OCI-LY3 (cell line): ENCODE measurements at regions not wholly inside any gene's neighbourhood (a gene's known extent, or its start where the extent isn't known, plus 50 kb on each side); places are given as distances from the start of the nearest gene placed in this dataset.

ENCODE experiments used
- EZH2phosphoT487 ChIP-seq: fragments of 200-600 bp; shearing (Covaris generic); IDR thresholded peaks from 2 replicates; pipeline ENCODE4 v1.6.1; 2018; ENCODE audit warnings: antibody characterized with exemption, mixed run types, low read depth
- TF ChIP-seq, protein P1 (sequence below): fragments of 200-600, 300-600 bp; sonication (generic); IDR thresholded peaks from 2 replicates; pipeline ENCODE4 v1.5.1; 2014; ENCODE audit warnings: antibody characterized with exemption, low read length, low read depth

DNA sequence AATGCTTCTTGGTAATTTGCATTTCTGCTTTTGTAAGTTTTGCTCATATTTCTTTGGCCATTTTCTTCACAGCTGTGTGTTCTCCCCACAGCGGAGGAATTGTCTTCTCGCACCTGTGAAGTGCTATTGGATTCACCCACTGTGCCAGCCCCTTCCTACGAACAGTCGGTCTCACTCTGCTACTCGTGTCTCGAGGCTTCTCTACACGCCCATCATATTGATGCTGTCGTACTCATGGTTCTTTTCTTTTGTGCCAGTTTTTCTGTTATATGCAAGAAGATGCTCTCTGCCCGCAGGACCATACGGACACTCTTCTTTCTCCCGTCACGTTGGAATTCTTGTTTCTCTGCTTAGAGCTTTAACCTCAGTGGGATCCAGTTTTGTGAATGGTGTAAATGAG, 200.3 kb downstream of the DLL1 start:
- TF ChIP-seq, protein P1, sequence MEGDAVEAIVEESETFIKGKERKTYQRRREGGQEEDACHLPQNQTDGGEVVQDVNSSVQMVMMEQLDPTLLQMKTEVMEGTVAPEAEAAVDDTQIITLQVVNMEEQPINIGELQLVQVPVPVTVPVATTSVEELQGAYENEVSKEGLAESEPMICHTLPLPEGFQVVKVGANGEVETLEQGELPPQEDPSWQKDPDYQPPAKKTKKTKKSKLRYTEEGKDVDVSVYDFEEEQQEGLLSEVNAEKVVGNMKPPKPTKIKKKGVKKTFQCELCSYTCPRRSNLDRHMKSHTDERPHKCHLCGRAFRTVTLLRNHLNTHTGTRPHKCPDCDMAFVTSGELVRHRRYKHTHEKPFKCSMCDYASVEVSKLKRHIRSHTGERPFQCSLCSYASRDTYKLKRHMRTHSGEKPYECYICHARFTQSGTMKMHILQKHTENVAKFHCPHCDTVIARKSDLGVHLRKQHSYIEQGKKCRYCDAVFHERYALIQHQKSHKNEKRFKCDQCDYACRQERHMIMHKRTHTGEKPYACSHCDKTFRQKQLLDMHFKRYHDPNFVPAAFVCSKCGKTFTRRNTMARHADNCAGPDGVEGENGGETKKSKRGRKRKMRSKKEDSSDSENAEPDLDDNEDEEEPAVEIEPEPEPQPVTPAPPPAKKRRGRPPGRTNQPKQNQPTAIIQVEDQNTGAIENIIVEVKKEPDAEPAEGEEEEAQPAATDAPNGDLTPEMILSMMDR: no peak
- no peak for TF ChIP-seq EZH2phosphoT487
